Motor neuron (in vitro differentiated cells): ENCODE measurements at regions not wholly inside any gene's neighbourhood (a gene's known extent, or its start where the extent isn't known, plus 50 kb on each side); places are given as distances from the start of the nearest gene placed in this dataset.

Source experiments
- ATAC-seq, 8 experiments: fragments of 200-7000 bp; cut with Tn5 transposase; replicated peaks in 6 of 8; 2 replicates each; pipeline ENCODE4 v1.8.0; 2021; ENCODE audit warnings: mild to moderate bottlenecking in 8 of 8, moderate library complexity in 8 of 8
- H3K27ac ChIP-seq, 2 donors: fragments of 250-450 bp; sonication (Bioruptor Pico); 2 replicates each; pipeline ENCODE4 v1.9.0; 2021; ENCODE audit warnings: antibody characterized with exemption in 2 of 2, mild to moderate bottlenecking in 2 of 2, moderate library complexity in 1 of 2
- H3K4me1 ChIP-seq, 2 donors: fragments of 250-450 bp; sonication (Bioruptor Pico); replicated peaks in 1 of 2; 2 replicates each; pipeline ENCODE4 v1.6.1; 2021; ENCODE audit warnings: antibody characterized with exemption in 2 of 2, mild to moderate bottlenecking in 2 of 2, moderate library complexity in 1 of 2
- H3K4me3 ChIP-seq, 5 donors: fragments of 250-450 bp; sonication (Bioruptor Pico); 2 replicates each; pipeline ENCODE4 v1.9.0; 2021; ENCODE audit warnings: antibody characterized with exemption in 5 of 5, mild to moderate bottlenecking in 5 of 5, moderate library complexity in 4 of 5
- WGBS, 10 experiments: fragments of 450-650 bp; shearing (Covaris generic); methylation state at CpG; one replicate each; pipeline ENCODE4 v1.0.0; 2022; 5-methylcytosine and 5-hydroxymethylcytosine counted together
- in situ Hi-C, 9 experiments: fragments of 400-800 bp; cut with MboI; loops; one replicate each; pipeline ENCODE4 v1.15.0; 2021; ENCODE audit warnings: low sequenced_read_pairs in 9 of 9, low pct_unique_long_range_greater_than_20kb in 2 of 9; ENCODE audit not compliant: unreplicated experiment in 9 of 9

DNA sequence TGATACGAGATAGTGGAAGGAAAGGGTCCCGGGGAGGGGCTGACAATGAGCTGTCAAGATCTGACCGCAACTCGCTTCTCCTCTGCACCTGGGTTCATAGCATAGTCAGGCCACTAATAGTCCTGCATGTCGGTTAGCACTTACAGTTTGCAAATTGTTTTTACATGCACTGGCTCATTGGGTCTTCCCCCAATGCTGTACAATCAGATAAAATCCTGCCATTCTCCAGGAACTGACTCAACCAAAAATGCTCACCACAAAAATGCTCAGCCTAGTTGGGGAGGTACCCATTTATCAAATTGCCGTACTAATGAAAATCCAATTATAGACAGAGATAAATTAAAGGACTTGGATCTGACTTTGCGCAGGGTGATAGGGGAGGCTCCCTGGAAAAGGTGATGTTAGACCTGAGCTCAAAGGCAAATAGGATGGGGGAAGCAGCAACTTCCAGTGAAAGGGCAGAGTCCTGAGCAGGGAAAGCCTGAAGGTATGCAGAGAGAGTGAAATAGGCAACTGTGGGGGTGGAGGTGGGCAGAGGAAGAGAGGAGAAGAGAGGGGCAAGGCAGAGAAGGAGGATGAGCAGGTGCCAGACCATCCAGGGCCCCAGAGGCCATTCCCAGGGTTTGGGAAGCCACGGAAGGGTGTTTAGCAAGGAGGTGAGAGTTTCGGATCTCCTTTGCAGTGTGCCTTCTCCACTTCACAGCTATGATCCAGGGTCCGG lies 326.1 kb upstream of the TSHZ3 start:
- in situ Hi-C loops: no loop called here
- no peak overlapping the region for H3K4me3 ChIP-seq
- H3K27ac ChIP-seq: no peak overlapping the region
- no peaks in the 10 kb centered on the region for H3K4me1 ChIP-seq
- 40 to 100% (median 82%) methylated on average over 1 to 9 of the region's 10 CpGs for WGBS, 10 experiments
- ATAC-seq: no peak

DNA sequence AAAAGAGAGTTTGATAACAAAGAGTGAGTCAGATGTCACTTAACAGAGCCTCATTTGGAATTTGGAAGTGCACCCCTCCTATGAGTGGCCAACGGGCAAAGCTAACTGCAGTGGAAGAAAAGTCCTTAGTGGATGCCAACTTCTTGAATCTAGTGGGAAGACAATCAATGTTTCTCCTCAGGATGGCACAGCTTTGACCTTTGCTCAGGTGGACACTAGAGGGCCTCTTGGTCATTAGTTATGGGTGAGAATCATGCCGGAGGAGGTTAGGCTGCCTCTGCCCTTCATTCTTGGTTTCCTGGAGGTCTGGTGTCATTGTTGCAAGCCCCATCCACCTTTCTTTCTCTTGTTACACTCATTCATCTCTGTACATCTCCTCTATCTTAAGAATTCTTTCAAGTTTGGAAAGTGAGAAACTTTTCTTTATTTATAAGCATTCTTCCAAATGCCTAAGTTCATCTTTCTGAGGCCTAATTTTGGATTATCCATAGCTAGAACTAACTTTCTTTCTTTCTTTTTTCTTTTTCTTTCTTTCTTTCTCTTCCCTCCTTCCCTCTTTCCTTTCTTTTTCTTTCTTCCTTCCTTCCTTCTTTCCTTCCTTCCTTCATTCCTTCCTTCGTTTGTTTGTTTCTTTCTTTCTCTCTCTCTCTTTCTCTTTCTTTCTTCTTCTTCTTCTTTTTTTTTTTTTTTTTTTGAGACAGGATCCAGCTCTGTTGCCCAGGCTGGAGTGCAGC lies 327.2 kb upstream of the TSHZ3 start:
- 16 to 94% (median 59%) methylated on average over 1 to 3 of the region's 3 CpGs; no CpG with 5 or more reads in 1 of the 10 experiments for WGBS, 10 experiments
- Histone ChIP-seq H3K4me3 (no peak overlapping the region), H3K27ac (no peak overlapping the region), H3K4me1 (no peaks in the 10 kb centered on the region)
- in situ Hi-C loops: no loop called here
- no peak for ATAC-seq

DNA sequence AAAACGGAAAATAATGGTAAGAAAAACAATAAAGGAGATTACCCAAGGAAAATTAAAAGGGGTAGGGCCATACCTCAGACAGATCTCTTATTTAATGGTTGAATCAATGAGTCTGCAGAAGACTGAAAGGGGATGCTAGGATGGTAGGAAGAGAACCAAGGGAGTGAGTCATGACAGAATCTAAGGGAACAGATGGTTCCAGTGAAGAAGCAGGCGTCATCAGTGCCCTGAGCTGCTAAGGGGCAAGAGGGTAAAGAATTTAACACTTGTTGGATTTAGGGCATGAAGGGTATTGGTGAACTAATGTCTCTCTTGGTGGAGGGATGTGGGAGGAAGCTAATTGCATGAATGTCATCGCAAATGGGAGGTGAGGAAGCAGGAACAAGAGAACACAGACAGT lies 329.2 kb upstream of the TSHZ3 start:
- no peak for ATAC-seq
- in situ Hi-C loops: no loop called here
- H3K4me1 ChIP-seq: no peaks in the 10 kb centered on the region
- no peak overlapping the region for H3K4me3 ChIP-seq
- no peak overlapping the region for H3K27ac ChIP-seq
- WGBS, 10 experiments: 0 to 100% (median 62%) methylated on average over 1 to 3 of the region's 3 CpGs

GRCh38 chr19:31681121-31681520 lies 331.9 kb upstream of the TSHZ3 start:
- no peak for ATAC-seq
- in situ Hi-C loops: no loop called here
- H3K4me1 ChIP-seq: no peaks in the 10 kb centered on the region
- 0 to 100% (median 90%) methylated on average over 1 to 4 of the region's 4 CpGs; no CpG with 5 or more reads in 1 of the 10 experiments for WGBS, 10 experiments
- no peak overlapping the region for H3K27ac ChIP-seq
- no peak overlapping the region for H3K4me3 ChIP-seq

GRCh38 chr19:31693131-31693932 lies 344.1 kb upstream of the TSHZ3 start:
- no peak for ATAC-seq
- Histone ChIP-seq H3K4me3 (no peak overlapping the region), H3K4me1 (no peaks in the 10 kb centered on the region), H3K27ac (no peak overlapping the region)
- WGBS, 10 experiments: 23 to 100% (median 80%) methylated on average over 1 to 8 of the region's 14 CpGs; no CpG with 5 or more reads in 3 of the 10 experiments
- in situ Hi-C loops: no loop called here

- WGBS, 10 experiments: 0 to 83% (median 70%) methylated on average over 1 to 4 of the region's 6 CpGs; no CpG with 5 or more reads in 3 of the 10 experiments
- no peak for ATAC-seq
- no peak overlapping the region for H3K4me3 ChIP-seq
- H3K4me1 ChIP-seq: no peaks in the 10 kb centered on the region
- no peak overlapping the region for H3K27ac ChIP-seq
- in situ Hi-C loops: no loop called here
These were observed 344.7 kb upstream of the TSHZ3 start for GRCh38 chr19:31693933-31694269.

DNA sequence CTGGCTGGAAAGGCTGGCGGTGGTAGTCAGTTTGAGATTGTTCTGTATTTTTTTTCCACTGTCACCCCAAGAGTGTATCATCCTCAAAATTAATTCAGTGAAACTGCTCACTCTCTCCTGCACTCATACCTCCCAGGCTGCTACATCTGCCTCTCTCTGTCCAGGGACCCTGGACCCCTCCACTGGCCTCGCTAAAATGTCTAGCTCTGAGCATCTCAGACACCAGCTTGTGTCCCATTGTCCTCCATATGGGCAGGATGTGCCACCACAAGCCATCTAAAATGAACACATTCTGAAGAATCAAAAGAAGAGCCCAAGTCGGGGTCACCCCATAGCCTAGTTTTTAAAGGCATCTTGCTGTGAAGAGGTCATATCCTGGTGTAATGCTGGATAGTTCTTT lies 345.5 kb upstream of the TSHZ3 start:
- in situ Hi-C loops: no loop called here
- no peaks in the 10 kb centered on the region for H3K4me1 ChIP-seq
- ATAC-seq: no peak
- no peak overlapping the region for H3K4me3 ChIP-seq
- no peak overlapping the region for H3K27ac ChIP-seq
- WGBS, 10 experiments: 0 to 92% (median 59%) methylated on average over 1 to 3 of the region's 3 CpGs; no CpG with 5 or more reads in 2 of the 10 experiments

- Histone ChIP-seq H3K4me1 (no peaks in the 10 kb centered on the region), H3K4me3 (no peak overlapping the region), H3K27ac (no peak overlapping the region)
- 0 to 74% (median 60%) methylated on average over 1 to 3 of the region's 3 CpGs; no CpG with 5 or more reads in 3 of the 10 experiments for WGBS, 10 experiments
- in situ Hi-C loops: no loop called here
- ATAC-seq: no peak
These were observed 350.2 kb upstream of the TSHZ3 start for GRCh38 chr19:31699421-31699820.

- ATAC-seq: no peak
- H3K4me1 ChIP-seq: no peaks in the 10 kb centered on the region
- H3K27ac ChIP-seq: no peak overlapping the region
- WGBS, 10 experiments: 0 to 100% (median 0%) methylated on average over 1 to 3 of the region's 3 CpGs; no CpG with 5 or more reads in 6 of the 10 experiments
- in situ Hi-C loops: no loop called here
- no peak overlapping the region for H3K4me3 ChIP-seq
These were observed 351.9 kb upstream of the TSHZ3 start for GRCh38 chr19:31701146-31701545.

DNA sequence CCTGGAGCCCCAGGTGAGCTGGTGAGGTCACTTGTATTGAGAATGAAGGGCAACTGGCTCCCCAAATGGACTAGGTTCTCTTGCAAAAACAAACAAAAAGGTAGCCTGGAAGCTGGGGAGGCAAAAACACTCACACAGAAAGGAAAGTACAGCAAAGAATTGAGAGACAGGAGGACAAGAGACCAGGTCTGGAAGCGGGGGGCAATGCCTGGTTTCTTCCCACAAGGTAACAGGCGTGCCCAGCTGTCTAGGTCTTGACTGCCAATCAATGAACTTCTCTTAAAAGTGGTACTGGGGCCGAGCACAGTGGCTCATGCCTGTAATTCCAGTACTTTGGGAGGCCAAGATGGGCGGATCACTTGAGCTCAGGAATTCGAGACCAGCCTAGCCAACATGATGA lies 356.4 kb upstream of the TSHZ3 start:
- Histone ChIP-seq H3K27ac (no peak overlapping the region), H3K4me1 (peaks cover 4 to 14% of the 10 kb centered on the region in 2 donors), H3K4me3 (no peak overlapping the region)
- in situ Hi-C loops: no loop called here
- 15 to 90% (median 64%) methylated on average over 1 to 3 of the region's 5 CpGs; no CpG with 5 or more reads in 6 of the 10 experiments for WGBS, 10 experiments
- no peak for ATAC-seq

- in situ Hi-C loops: no loop called here
- Histone ChIP-seq H3K4me3 (no peak overlapping the region), H3K27ac (no peak overlapping the region), H3K4me1 (peaks cover 4 to 14% of the 10 kb centered on the region in 2 donors)
- 20 to 100% (median 90%) methylated on average over 1 to 6 of the region's 6 CpGs; no CpG with 5 or more reads in 4 of the 10 experiments for WGBS, 10 experiments
- ATAC-seq: no peak
These were observed 356.9 kb upstream of the TSHZ3 start for GRCh38 chr19:31706131-31706530.

- in situ Hi-C loops: no loop called here
- 0 to 96% (median 53%) methylated on average over 2 to 18 of the region's 18 CpGs; no CpG with 5 or more reads in 2 of the 10 experiments for WGBS, 10 experiments
- H3K4me3 ChIP-seq: no peak overlapping the region
- ATAC-seq: no peak
- no peak overlapping the region for H3K27ac ChIP-seq
- H3K4me1 ChIP-seq: peaks cover 4 to 14% of the 10 kb centered on the region in 2 donors
These were observed 357.7 kb upstream of the TSHZ3 start for GRCh38 chr19:31706691-31707620.
